ENCODE measurements at regions not wholly inside any gene's neighbourhood (a gene's known extent, or its start where the extent isn't known, plus 50 kb on each side); places are given as distances from the start of the nearest gene placed in this dataset.

DNA sequence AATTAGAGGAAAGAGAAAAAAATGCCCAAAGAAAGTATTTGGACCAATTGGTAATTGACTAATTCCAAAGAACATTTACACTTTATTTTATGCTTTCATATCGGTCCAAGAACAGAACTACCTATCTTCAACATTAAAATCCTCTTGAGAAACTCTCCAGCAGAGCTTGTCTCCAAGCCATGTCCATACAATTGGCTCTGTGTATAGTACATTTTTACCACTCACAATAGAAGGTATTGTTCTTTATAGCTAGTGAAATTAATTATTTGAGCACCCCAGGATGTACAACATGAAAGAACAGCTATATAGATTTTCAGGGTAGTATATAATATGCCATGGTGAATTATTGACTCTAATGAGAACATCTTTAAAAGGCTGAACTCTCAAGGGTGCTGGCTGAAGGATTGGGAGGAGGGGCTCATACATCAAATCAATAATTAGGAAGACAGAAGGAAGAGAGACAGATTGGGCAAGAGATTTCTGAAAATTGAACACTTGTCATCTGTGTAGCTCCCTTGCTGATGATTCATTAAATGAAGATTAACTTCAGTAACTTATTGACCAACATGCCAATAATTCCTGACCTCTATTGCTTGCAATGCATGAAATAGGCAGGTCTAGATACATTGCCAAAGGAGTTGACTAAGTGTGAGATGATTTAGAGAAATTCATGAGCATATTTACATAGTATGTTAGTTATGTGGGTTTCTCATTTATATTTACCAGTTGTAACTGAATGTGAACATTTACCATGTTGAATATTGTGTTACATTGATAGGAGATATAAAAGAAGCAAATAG lies 249.7 kb downstream of the MTERF1 start (continued):
- no peak for TF ChIP-seq EP300 (IDR thresholded peaks at IDR 0.05; ENCODE audit: borderline replicate concordance in 1 of 2, control insufficient read depth in 1 of 2, low read depth in 2 of 2, low read length in 2 of 2)
- no peak for TF ChIP-seq SREBF2 (IDR thresholded peaks at IDR 0.05; ENCODE audit: low read length)

DNA sequence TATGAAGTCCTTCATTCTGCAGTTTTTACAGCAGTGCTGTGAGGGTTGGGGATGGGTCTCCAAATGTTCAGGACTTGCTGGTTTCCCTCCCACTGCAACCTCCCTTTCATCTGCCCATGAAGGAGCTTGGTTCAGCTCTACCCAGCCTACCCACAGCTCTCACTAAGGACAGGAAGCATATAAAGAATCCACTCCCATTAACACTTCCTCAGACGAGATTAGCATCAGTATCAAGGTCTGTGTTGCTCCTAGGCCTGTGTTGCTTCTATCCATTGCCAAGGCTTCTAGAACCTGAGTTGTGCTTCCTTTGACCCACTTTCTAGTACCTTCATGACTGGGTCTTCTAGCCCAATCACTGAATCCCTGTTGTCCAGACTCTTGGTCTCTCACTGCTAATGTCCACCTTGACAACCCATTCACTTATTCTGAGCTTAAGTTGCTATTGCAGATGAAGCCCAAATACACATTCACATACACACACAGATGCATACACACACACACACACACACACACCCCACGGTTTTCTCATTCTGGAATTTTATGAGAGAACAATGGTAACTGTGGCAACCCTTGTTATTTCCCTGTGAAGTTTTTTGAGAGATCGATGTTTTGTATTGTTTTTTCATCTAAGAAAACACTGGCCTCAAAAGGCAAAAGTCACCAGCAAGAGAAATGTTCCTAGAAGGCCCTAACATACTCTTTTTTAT lies 248.1 kb downstream of the MTERF1 start:
- Histone ChIP-seq H3K79me2 (ENCODE audit: control insufficient read depth, insufficient read depth, low read length) (no peaks in the 10 kb centered on the region), H3K27me3 (replicated peaks in 1 of 2; ENCODE audit: control insufficient read depth in 2 of 2, insufficient read depth in 2 of 2, low read length in 1 of 2) (no peaks in the 10 kb centered on the region), H2AFZ (ENCODE audit: control insufficient read depth, low read depth, low read length) (no peak overlapping the region), H3K4me1 (ENCODE audit: control insufficient read depth, insufficient read depth, low read length) (no peaks in the 10 kb centered on the region), H3K9me3 (replicated peaks; ENCODE audit: control insufficient read depth, insufficient read depth, low read length) (no peaks in the 10 kb centered on the region), H3K9ac (ENCODE audit: control insufficient read depth, insufficient read depth, low read length) (no peak overlapping the region), H3K36me3 (ENCODE audit: control insufficient read depth in 2 of 2, insufficient read depth in 2 of 2, low read length in 1 of 2) (no peaks in the 10 kb centered on the region), H3K4me3 (no peak overlapping the region), H4K20me1 (ENCODE audit: control insufficient read depth, insufficient read depth) (no peaks in the 10 kb centered on the region), H3K4me2 (ENCODE audit: control insufficient read depth, insufficient read depth) (no peak overlapping the region), H3K27ac (ENCODE audit: control insufficient read depth, insufficient read depth) (no peak overlapping the region)
- FAIRE-seq, result no peak
- CTCF ChIA-PET, result interaction anchor here (1.0 to 1.7 kb wide), 2 partner anchors 11 to 542 kb away, joined by 4 to 5 read pairs; no protein-coding TSS in a partner anchor
- WGBS (ENCODE audit: insufficient coverage, insufficient replicate concordance, low lambda C conversion rate, missing lambda C conversion rate), result 2% methylated on average over 3 of the region's 3 CpGs
- in situ Hi-C loops (cut with MboI) (no loop called here), intact Hi-C loops (cut with micrococcal nuclease; ENCODE audit: unreplicated experiment) (no loop called here)
- SMC1A ChIA-PET (ENCODE audit: uncharacterized antibody, unreplicated experiment), result no interaction called here
- TF ChIP-seq ZBED1 (IDR thresholded peaks at IDR 0.05; ENCODE audit: borderline replicate concordance) (no peak), JUND (IDR thresholded peaks at IDR 0.05; ENCODE audit: low read depth, low read length) (no peak), SMAD5 (IDR thresholded peaks at IDR 0.05; ENCODE audit: low read depth) (no peak), CBX5 (IDR thresholded peaks at IDR 0.05; ENCODE audit: low read depth) (no peak), NR2F1 (conservative IDR thresholded peaks at IDR 0.05) (no peak), MYC (IDR thresholded peaks at IDR 0.05; ENCODE audit: insufficient read depth, insufficient read length, insufficient replicate concordance, low read length, severe bottlenecking) (no peak), ZNF274 (IDR thresholded peaks at IDR 0.05; ENCODE audit: insufficient read depth, insufficient read length) (no peak)
- TF ChIP-seq, protein P1, sequence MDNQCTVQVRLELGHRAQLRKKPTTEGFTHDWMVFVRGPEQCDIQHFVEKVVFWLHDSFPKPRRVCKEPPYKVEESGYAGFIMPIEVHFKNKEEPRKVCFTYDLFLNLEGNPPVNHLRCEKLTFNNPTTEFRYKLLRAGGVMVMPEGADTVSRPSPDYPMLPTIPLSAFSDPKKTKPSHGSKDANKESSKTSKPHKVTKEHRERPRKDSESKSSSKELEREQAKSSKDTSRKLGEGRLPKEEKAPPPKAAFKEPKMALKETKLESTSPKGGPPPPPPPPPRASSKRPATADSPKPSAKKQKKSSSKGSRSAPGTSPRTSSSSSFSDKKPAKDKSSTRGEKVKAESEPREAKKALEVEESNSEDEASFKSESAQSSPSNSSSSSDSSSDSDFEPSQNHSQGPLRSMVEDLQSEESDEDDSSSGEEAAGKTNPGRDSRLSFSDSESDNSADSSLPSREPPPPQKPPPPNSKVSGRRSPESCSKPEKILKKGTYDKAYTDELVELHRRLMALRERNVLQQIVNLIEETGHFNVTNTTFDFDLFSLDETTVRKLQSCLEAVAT (IDR thresholded peaks at IDR 0.05), result no peak
- TF ChIP-seq, protein P2, sequence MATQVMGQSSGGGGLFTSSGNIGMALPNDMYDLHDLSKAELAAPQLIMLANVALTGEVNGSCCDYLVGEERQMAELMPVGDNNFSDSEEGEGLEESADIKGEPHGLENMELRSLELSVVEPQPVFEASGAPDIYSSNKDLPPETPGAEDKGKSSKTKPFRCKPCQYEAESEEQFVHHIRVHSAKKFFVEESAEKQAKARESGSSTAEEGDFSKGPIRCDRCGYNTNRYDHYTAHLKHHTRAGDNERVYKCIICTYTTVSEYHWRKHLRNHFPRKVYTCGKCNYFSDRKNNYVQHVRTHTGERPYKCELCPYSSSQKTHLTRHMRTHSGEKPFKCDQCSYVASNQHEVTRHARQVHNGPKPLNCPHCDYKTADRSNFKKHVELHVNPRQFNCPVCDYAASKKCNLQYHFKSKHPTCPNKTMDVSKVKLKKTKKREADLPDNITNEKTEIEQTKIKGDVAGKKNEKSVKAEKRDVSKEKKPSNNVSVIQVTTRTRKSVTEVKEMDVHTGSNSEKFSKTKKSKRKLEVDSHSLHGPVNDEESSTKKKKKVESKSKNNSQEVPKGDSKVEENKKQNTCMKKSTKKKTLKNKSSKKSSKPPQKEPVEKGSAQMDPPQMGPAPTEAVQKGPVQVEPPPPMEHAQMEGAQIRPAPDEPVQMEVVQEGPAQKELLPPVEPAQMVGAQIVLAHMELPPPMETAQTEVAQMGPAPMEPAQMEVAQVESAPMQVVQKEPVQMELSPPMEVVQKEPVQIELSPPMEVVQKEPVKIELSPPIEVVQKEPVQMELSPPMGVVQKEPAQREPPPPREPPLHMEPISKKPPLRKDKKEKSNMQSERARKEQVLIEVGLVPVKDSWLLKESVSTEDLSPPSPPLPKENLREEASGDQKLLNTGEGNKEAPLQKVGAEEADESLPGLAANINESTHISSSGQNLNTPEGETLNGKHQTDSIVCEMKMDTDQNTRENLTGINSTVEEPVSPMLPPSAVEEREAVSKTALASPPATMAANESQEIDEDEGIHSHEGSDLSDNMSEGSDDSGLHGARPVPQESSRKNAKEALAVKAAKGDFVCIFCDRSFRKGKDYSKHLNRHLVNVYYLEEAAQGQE (IDR thresholded peaks at IDR 0.05; ENCODE audit: low read depth, low read length), result no peak
- no peak for DNase-seq (ENCODE audit: low read depth, low spot score)
- BruUV-seq (replicated peaks), result no TSS peak
- RAD21 ChIA-PET (ENCODE audit: unreplicated experiment), result no interaction called here
- no peak for ATAC-seq
- POLR2A ChIA-PET, result no interaction called here
